A549 (cell line): ENCODE measurements at regions not wholly inside any gene's neighbourhood (a gene's known extent, or its start where the extent isn't known, plus 50 kb on each side); places are given as distances from the start of the nearest gene placed in this dataset.

Experiments
- ATAC-seq, 2 experiments: fragments of 200-7000 bp in 1 of 2; fragments of >200 bp in 1 of 2; cut with Nextera tagmentation in 1 of 2; cut with Tn5 transposase in 1 of 2; 3 replicates each; pipeline versions ENCODE4 v1.8.0 to v1.9.1; 2018 to 2020; ENCODE audit warnings: mild to moderate bottlenecking in 1 of 2, moderate library complexity in 1 of 2
- CTCF ChIA-PET: fragments of 300-600 bp; sonication (Branson Sonifier 250); formaldehyde crosslinking; extraction: SDS; loops from one replicate; lab custom pipeline; 2021; ENCODE audit warnings: antibody characterized with exemption, inconsistent platforms; lab: Yijun Ruan, JAX
- POLR2A ChIA-PET: fragments of 350-600 bp; formaldehyde crosslinking; extraction: SDS; loops from one replicate; lab custom pipeline; 2021; ENCODE audit warnings: antibody characterized with exemption, inconsistent platforms; lab: Yijun Ruan, JAX
- DNase-seq, 2 experiments: peaks; one replicate each; pipeline versions ENCODE4 v3.0.0 to v3.0.0-alpha.2; 2011 to 2016; ENCODE audit warnings: low read depth in 1 of 2, low spot score in 1 of 2
- FAIRE-seq: peaks from 2 replicates; lab custom pipeline; 2011; peaks lifted over from hg19 to GRCh38; lab: Jason Lieb, UNC
- H3K27ac ChIP-seq, 2 experiments: fragments of >200 bp; sonication (Bioruptor Twin); formaldehyde crosslinking; 3 replicates each; pipeline ENCODE4 v1.5.1; 2016 to 2017
- H3K4me1 ChIP-seq: fragments of >200 bp; sonication (Bioruptor Twin); formaldehyde crosslinking; 3 replicates; pipeline ENCODE4 v1.6.1; 2016
- H3K4me2 ChIP-seq: fragments of >200 bp; sonication (Bioruptor Twin); formaldehyde crosslinking; 3 replicates; pipeline ENCODE4 v1.6.1; 2016
- H3K4me3 ChIP-seq: fragments of >200 bp; sonication (Bioruptor Twin); formaldehyde crosslinking; 3 replicates; pipeline ENCODE4 v1.5.1; 2016
- H3K9me3 ChIP-seq: fragments of >200 bp; sonication (Bioruptor Twin); formaldehyde crosslinking; 3 replicates; pipeline ENCODE4 v1.6.1; 2016
- CBX2 ChIP-seq: fragments of 200-600 bp; sonication (generic); IDR thresholded peaks from 2 replicates; pipeline ENCODE4 v1.6.1; 2016; ENCODE audit warnings: low read depth, mild to moderate bottlenecking, borderline replicate concordance
- CEBPB ChIP-seq, 2 experiments: fragments of >200 bp in 1 of 2; sonication (Bioruptor Twin) in 1 of 2; formaldehyde crosslinking in 1 of 2; IDR thresholded peaks; 2 replicates each; pipeline ENCODE4 v1.6.1; 2012 to 2016
- CHD2 ChIP-seq: fragments of 150-350 bp; IDR thresholded peaks from 2 replicates; pipeline ENCODE4 v1.6.1; 2014; ENCODE audit warnings: low read length; ENCODE audit not compliant: partially characterized antibody
- E2F6 ChIP-seq: IDR thresholded peaks from 2 replicates; pipeline ENCODE4 v1.6.1; 2012; ENCODE audit warnings: low read depth, borderline replicate concordance
- EHF ChIP-seq: fragments of 250-450 bp; sonication (Bioruptor Pico); IDR thresholded peaks from 2 replicates; pipeline ENCODE4 v1.5.0; 2020; ENCODE audit warnings: mild to moderate bottlenecking
- FOSB ChIP-seq: fragments of 250-450 bp; sonication (Bioruptor Pico); IDR thresholded peaks from 2 replicates; pipeline ENCODE4 v1.5.0; 2020; ENCODE audit warnings: mild to moderate bottlenecking, moderate library complexity
- HEYL ChIP-seq: fragments of 250-450 bp; sonication (Bioruptor Pico); IDR thresholded peaks from 2 replicates; pipeline ENCODE4 v1.8.0; 2021; ENCODE audit warnings: mild to moderate bottlenecking, moderate library complexity
- HOXA7 ChIP-seq: fragments of 250-450 bp; sonication (Bioruptor Pico); IDR thresholded peaks from 2 replicates; pipeline ENCODE4 v1.5.0; 2020; ENCODE audit warnings: mild to moderate bottlenecking, moderate library complexity
- HOXB13 ChIP-seq: fragments of 250-450 bp; sonication (Bioruptor Pico); IDR thresholded peaks from 2 replicates; pipeline ENCODE4 v1.5.0; 2020; ENCODE audit warnings: low read depth, mild to moderate bottlenecking, moderate library complexity
- HOXB5 ChIP-seq: fragments of 250-450 bp; sonication (Bioruptor Pico); IDR thresholded peaks from 2 replicates; pipeline ENCODE4 v1.5.0; 2020; ENCODE audit warnings: mild to moderate bottlenecking, moderate library complexity
- JUNB ChIP-seq: fragments of >200 bp; sonication (Bioruptor Twin); formaldehyde crosslinking; IDR thresholded peaks from 2 replicates; pipeline ENCODE4 v1.6.1; 2016
- MAX ChIP-seq: IDR thresholded peaks from 2 replicates; pipeline ENCODE4 v1.6.1; 2012
- MAZ ChIP-seq: fragments of 150-350 bp; IDR thresholded peaks from 2 replicates; pipeline ENCODE4 v1.6.1; 2014; ENCODE audit warnings: antibody characterized with exemption, low read depth, low read length, borderline replicate concordance
- MYC ChIP-seq: IDR thresholded peaks from 2 replicates; pipeline ENCODE4 v1.6.1; 2012; ENCODE audit warnings: mild to moderate bottlenecking, inconsistent platforms, low read length, improper control_type of control experiment, borderline replicate concordance
- NFE2L2 ChIP-seq: fragments of 150-350 bp; conservative IDR thresholded peaks from 2 replicates; pipeline ENCODE4 v1.6.1; 2014; ENCODE audit warnings: low read length
- PBX3 ChIP-seq: IDR thresholded peaks from 2 replicates; pipeline ENCODE4 v1.6.1; 2012
- POLR2A ChIP-seq: IDR thresholded peaks from 2 replicates; pipeline ENCODE4 v1.6.1; 2012; ENCODE audit warnings: mild to moderate bottlenecking, low read length
- RAD21 ChIP-seq, 2 experiments: fragments of >200 bp in 1 of 2; sonication (Bioruptor Twin) in 1 of 2; formaldehyde crosslinking in 1 of 2; IDR thresholded peaks in 1 of 2; conservative IDR thresholded peaks in 1 of 2; 2 replicates in 1 of 2; 3 replicates in 1 of 2; pipeline ENCODE4 v1.6.1; 2012 to 2018; ENCODE audit warnings: inconsistent platforms in 1 of 2
- REST ChIP-seq: fragments of 200-600 bp; sonication (generic); IDR thresholded peaks from 2 replicates; pipeline ENCODE4 v1.6.1; 2016; ENCODE audit warnings: antibody characterized with exemption, mild to moderate bottlenecking, moderate library complexity
- RFX5 ChIP-seq: fragments of 450-650 bp; IDR thresholded peaks from 2 replicates; pipeline ENCODE4 v1.7.1; 2014; ENCODE audit warnings: antibody characterized with exemption, mild to moderate bottlenecking, moderate library complexity
- RNF2 ChIP-seq: fragments of 200-600 bp; sonication (generic); IDR thresholded peaks from 2 replicates; pipeline ENCODE4 v1.6.1; 2016; ENCODE audit warnings: low read depth, mild to moderate bottlenecking, antibody characterized with exemption, moderate library complexity, borderline replicate concordance
- SMC3 ChIP-seq: fragments of >200 bp; sonication (Bioruptor Twin); formaldehyde crosslinking; IDR thresholded peaks from 3 replicates; pipeline ENCODE4 v1.6.1; 2018; ENCODE audit warnings: inconsistent platforms
- USF2 ChIP-seq: fragments of 450-650 bp; IDR thresholded peaks from 2 replicates; pipeline ENCODE4 v1.6.1; 2014; ENCODE audit warnings: antibody characterized with exemption
- ZFP36 ChIP-seq: fragments of 450-650 bp; IDR thresholded peaks from 2 replicates; pipeline ENCODE4 v1.6.1; 2014; ENCODE audit warnings: borderline replicate concordance; ENCODE audit not compliant: partially characterized antibody
- WGBS: methylation state at CpG from one replicate; pipeline ENCODE4 v1.1.6; 2017; ENCODE audit errors: missing lambda C conversion rate; 5-methylcytosine and 5-hydroxymethylcytosine counted together

GRCh38 chr6:130666786-130667185 lies 160.4 kb upstream of the SMLR1 start:
- ChIA-PET CTCF (interaction anchor here (0.6 to 0.9 kb wide), 2 partner anchors 32 to 55 kb away, joined by 4 to 5 read pairs; no protein-coding TSS in a partner anchor), POLR2A (no interaction called here)
- Histone ChIP-seq H3K4me2 (no peak overlapping the region), H3K9me3 (no peaks in the 10 kb centered on the region), H3K27ac (no peak overlapping the region), H3K4me1 (no peaks in the 10 kb centered on the region), H3K4me3 (no peak overlapping the region)
- FAIRE-seq (no peak), ATAC-seq (no peak), DNase-seq (no peak)
- WGBS, result 73% methylated on average over 2 of the region's 2 CpGs
- no peak for TF ChIP-seq RNF2
- no peak for TF ChIP-seq NFE2L2
- TF ChIP-seq PBX3, result no peak
- TF ChIP-seq SMC3, result no peak
- TF ChIP-seq ZFP36, result no peak
- no peak for TF ChIP-seq CEBPB (IDR thresholded peaks at IDR 0.05)
- TF ChIP-seq MAX, result no peak
- no peak for TF ChIP-seq MYC
- TF ChIP-seq HEYL, result no peak
- no peak for TF ChIP-seq CHD2
- TF ChIP-seq FOSB, result no peak
- no peak for TF ChIP-seq RFX5
- TF ChIP-seq RAD21 (conservative IDR thresholded peaks at IDR 0.05 in 1 of 2, IDR thresholded peaks at IDR 0.05 in 1 of 2), result no peak
- TF ChIP-seq CBX2, result no peak
- no peak for TF ChIP-seq POLR2A
- no peak for TF ChIP-seq E2F6
- TF ChIP-seq JUNB, result no peak

GRCh38 chr6:130670142-130670541 lies 157.1 kb upstream of the SMLR1 start:
- no peaks in the 10 kb centered on the region for H3K4me1 ChIP-seq
- TF ChIP-seq REST, result no peak
- TF ChIP-seq MAZ, result no peak
- TF ChIP-seq RFX5, result no peak
- ChIA-PET CTCF (no interaction called here), POLR2A (no interaction called here)
- DNase-seq (no peak), FAIRE-seq (no peak), ATAC-seq (no peak)
- no peak overlapping the region for H3K4me3 ChIP-seq
- no peak overlapping the region for H3K4me2 ChIP-seq
- 20% methylated on average over 6 of the region's 6 CpGs for WGBS
- H3K9me3 ChIP-seq, result no peaks in the 10 kb centered on the region
- no peak overlapping the region for H3K27ac ChIP-seq

- no peaks in the 10 kb centered on the region for H3K4me1 ChIP-seq
- ATAC-seq (no peak), DNase-seq (no peak), FAIRE-seq (no peak)
- H3K4me2 ChIP-seq, result no peak overlapping the region
- no peak overlapping the region for H3K27ac ChIP-seq
- 14% methylated on average over 2 of the region's 2 CpGs for WGBS
- no peaks in the 10 kb centered on the region for H3K9me3 ChIP-seq
- no peak overlapping the region for H3K4me3 ChIP-seq
- TF ChIP-seq USF2 (no peak), RFX5 (no peak), RNF2 (no peak), ZFP36 (no peak), HOXA7 (CRISPR knock-in tag) (no peak), HOXB13 (CRISPR knock-in tag) (no peak), EHF (CRISPR knock-in tag) (no peak), HOXB5 (no peak)
- POLR2A ChIA-PET, result no interaction called here
- CTCF ChIA-PET, result no interaction called here
These were observed 156.1 kb upstream of the SMLR1 start for GRCh38 chr6:130671119-130671518.
